ENCODE measurements at regions not wholly inside any gene's neighbourhood (a gene's known extent, or its start where the extent isn't known, plus 50 kb on each side); places are given as distances from the start of the nearest gene placed in this dataset.
"Not testable (repeated sequence)": the region's sequence is repeated elsewhere in the genome, so short reads cannot be mapped to it uniquely, and the experiment has no call there.

GRCh38 chr21:5327220-5327619 is 5194.2 kb upstream of the TPTE start:
- H3K4me1 ChIP-seq; DNase-seq (ENCODE audit: low spot score in 2 of 2); H3K36me3 ChIP-seq; H3K9me3 ChIP-seq; H3K27ac ChIP-seq; intact Hi-C loops (cut with DNase I; ENCODE audit: low total_unique reads); H3K27me3 ChIP-seq; H3K4me3 ChIP-seq: not testable (repeated sequence)

GRCh38 chr21:5329311-5329939 is 5192.0 kb upstream of the TPTE start:
- H3K4me1 ChIP-seq; DNase-seq (ENCODE audit: low spot score in 2 of 2); H3K27ac ChIP-seq; H3K4me3 ChIP-seq; H3K36me3 ChIP-seq; intact Hi-C loops (cut with DNase I; ENCODE audit: low total_unique reads); H3K27me3 ChIP-seq; H3K9me3 ChIP-seq: not testable (repeated sequence)

GRCh38 chr21:5357839-5358238 is 5163.5 kb upstream of the TPTE start:
- peaks cover 0 to 17% of the 10 kb centered on the region in 2 donors for H3K9me3 ChIP-seq
- H3K4me3 ChIP-seq; H3K27me3 ChIP-seq; H3K27ac ChIP-seq; intact Hi-C loops (cut with DNase I; ENCODE audit: low total_unique reads); H3K36me3 ChIP-seq; H3K4me1 ChIP-seq: not testable (repeated sequence)
- peak in 1 of 2 donors; percentile 16 for DNase-seq (ENCODE audit: low spot score in 2 of 2)
